ENCODE measurements at regions not wholly inside any gene's neighbourhood (a gene's known extent, or its start where the extent isn't known, plus 50 kb on each side); places are given as distances from the start of the nearest gene placed in this dataset.

DNA sequence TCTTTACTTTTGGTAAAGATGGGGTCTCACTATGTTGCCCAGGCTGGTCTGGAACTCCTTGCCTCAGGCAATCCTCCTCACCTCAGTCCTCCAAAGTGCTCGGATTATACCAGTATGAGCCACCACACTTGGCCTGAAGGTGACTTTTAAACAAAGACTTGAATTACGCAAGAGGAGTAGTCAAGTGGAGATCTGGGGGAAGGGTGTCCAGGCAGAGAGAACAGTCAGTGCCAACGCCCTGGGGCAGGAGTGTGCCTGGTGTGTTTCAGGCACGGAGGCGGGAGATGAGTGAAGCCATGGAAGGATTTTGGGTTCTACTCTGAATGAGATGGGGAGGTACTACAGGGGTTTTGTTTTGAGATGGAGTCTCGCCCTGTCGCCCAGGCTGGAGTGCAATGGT lies 82.6 kb upstream of the NPTX2 start:
- H3K27ac ChIP-seq (ENCODE audit: low read depth, low read length) = no peak overlapping the region
- H3K27me3 ChIP-seq (ENCODE audit: control insufficient read depth, insufficient read depth, low read length) = no peaks in the 10 kb centered on the region
- TF ChIP-seq, protein P1, sequence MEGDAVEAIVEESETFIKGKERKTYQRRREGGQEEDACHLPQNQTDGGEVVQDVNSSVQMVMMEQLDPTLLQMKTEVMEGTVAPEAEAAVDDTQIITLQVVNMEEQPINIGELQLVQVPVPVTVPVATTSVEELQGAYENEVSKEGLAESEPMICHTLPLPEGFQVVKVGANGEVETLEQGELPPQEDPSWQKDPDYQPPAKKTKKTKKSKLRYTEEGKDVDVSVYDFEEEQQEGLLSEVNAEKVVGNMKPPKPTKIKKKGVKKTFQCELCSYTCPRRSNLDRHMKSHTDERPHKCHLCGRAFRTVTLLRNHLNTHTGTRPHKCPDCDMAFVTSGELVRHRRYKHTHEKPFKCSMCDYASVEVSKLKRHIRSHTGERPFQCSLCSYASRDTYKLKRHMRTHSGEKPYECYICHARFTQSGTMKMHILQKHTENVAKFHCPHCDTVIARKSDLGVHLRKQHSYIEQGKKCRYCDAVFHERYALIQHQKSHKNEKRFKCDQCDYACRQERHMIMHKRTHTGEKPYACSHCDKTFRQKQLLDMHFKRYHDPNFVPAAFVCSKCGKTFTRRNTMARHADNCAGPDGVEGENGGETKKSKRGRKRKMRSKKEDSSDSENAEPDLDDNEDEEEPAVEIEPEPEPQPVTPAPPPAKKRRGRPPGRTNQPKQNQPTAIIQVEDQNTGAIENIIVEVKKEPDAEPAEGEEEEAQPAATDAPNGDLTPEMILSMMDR (IDR thresholded peaks at IDR 0.05; ENCODE audit: low read depth, low read length) = no peak
- H3K9me3 ChIP-seq (ENCODE audit: control insufficient read depth, insufficient read depth, low read length) = peaks cover 42% of the 10 kb centered on the region
- no peak for DNase-seq (ENCODE audit: low read depth, low spot score)
- ChIA-PET POLR2A (no interaction called here), CTCF (no interaction called here)
- H3K4me3 ChIP-seq (ENCODE audit: low read depth, low read length) = no peak overlapping the region

DNA sequence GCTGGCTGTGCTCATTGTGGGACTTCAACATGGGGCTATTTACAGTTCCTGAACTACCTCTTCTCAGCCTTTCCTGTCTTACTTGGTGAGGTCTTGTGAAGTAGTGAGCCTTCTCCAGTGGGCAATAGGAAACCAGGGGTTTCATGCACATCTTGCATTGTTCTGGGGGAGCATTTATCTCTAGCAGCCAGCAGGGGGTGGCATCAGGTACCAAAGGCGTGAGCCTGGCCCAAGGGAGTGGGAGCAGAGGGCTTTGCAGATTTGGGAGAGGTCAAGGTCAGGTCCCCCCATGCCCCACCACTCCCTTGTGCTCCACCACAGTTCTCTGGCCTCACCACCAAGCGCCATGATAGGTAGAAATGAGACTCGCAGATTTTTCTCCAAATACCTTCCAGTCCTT lies 85.4 kb upstream of the NPTX2 start:
- H3K27me3 ChIP-seq (ENCODE audit: control insufficient read depth, insufficient read depth, low read length) = no peaks in the 10 kb centered on the region
- DNase-seq (ENCODE audit: low read depth, low spot score) = no peak
- CTCF ChIA-PET = no interaction called here
- H3K4me3 ChIP-seq (ENCODE audit: low read depth, low read length) = no peak overlapping the region
- POLR2A ChIA-PET = no interaction called here
- H3K27ac ChIP-seq (ENCODE audit: low read depth, low read length) = no peak overlapping the region
- TF ChIP-seq, protein P1 (IDR thresholded peaks at IDR 0.05; ENCODE audit: low read depth, low read length) = no peak
- peaks cover 48% of the 10 kb centered on the region for H3K9me3 ChIP-seq (ENCODE audit: control insufficient read depth, insufficient read depth, low read length)

DNA sequence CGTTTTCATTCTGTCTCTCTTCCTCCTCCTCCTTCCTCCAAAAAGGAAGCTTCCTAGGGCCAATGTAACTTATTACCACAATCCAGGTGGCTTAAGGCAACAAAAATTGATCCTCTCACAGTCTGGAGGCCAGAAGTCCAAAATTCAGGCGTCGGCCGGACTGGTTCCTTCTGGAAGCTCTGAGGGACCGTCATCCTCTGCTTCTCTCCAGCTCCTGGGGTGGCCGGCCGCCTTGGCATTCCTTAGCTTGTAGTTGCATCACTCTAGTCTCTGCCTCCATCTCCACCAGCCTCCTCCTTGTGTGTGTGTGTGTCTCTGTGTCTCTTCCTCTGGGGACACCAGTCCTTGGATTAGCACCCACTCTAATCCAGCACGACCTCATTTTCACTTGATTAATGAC lies 89.0 kb upstream of the NPTX2 start:
- POLR2A ChIA-PET = no interaction called here
- Histone ChIP-seq H3K4me3 (ENCODE audit: low read depth, low read length) (no peak overlapping the region), H3K9me3 (ENCODE audit: control insufficient read depth, insufficient read depth, low read length) (peaks cover 47% of the 10 kb centered on the region), H3K27me3 (ENCODE audit: control insufficient read depth, insufficient read depth, low read length) (no peaks in the 10 kb centered on the region), H3K27ac (ENCODE audit: low read depth, low read length) (no peak overlapping the region)
- TF ChIP-seq, protein P1 (IDR thresholded peaks at IDR 0.05; ENCODE audit: low read depth, low read length) = no peak
- DNase-seq (ENCODE audit: low read depth, low spot score) = no peak
- CTCF ChIA-PET = no interaction called here

DNA sequence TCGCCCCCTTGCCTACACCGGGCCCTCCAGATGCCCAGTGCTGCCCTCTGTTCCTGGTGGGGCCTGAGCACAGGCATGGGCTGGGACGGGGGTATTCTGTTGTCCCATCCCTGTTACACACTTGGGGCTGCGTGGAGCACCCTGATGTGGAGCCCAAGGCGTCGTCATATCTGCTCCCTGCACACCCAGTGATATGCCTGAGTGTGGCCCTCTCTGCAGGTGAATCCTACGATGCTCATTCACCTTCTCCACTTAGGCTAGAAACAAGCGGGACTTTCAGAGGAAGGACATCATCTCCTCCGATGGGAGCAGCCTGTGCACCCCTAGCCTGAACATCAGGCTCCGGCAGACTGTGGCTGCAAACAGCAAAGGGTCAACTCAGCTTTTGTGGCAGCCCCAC lies 91.0 kb upstream of the NPTX2 start:
- no peaks in the 10 kb centered on the region for H3K27me3 ChIP-seq (ENCODE audit: control insufficient read depth, insufficient read depth, low read length)
- no peak for DNase-seq (ENCODE audit: low read depth, low spot score)
- no peak overlapping the region for H3K4me3 ChIP-seq (ENCODE audit: low read depth, low read length)
- TF ChIP-seq, protein P1 (IDR thresholded peaks at IDR 0.05; ENCODE audit: low read depth, low read length) = no peak
- H3K9me3 ChIP-seq (ENCODE audit: control insufficient read depth, insufficient read depth, low read length) = peaks cover 46% of the 10 kb centered on the region
- POLR2A ChIA-PET = no interaction called here
- CTCF ChIA-PET = no interaction called here
- no peak overlapping the region for H3K27ac ChIP-seq (ENCODE audit: low read depth, low read length)

DNA sequence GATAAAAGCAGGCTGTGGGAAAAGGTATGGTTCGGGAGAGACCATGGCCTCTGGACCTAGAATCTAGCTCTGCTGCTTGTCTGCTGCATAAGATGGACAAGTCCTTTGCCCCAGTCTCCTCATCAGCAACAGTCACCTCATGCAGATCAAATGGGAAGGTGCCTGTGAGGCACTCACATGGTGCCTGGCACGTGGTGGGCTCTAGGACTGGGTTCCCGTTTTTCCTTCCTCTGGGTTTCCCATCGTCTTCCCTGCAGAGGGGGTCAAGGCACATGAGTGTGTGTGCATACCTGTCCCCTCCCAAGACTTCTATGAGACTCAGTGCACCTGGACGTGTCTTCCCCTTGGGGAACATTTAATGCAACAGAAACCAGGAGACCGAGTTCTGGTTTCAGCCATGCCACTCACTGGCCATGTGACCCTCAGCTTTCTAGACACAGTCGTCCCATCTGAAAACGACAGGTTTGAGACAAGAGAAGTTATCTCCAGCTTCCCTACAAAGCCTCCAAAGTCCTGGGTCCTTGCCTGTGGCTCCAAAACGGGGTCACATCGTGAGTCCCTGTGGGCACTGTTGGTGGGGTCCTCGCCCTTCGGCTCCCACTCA lies 95.9 kb upstream of the NPTX2 start:
- ChIA-PET POLR2A (no interaction called here), CTCF (no interaction called here)
- DNase-seq (ENCODE audit: low read depth, low spot score) = no peak

More for the DNA sequence above, 95.9 kb upstream of the NPTX2 start:
- Histone ChIP-seq H3K4me3 (ENCODE audit: low read depth, low read length) (no peak overlapping the region), H3K27me3 (ENCODE audit: control insufficient read depth, insufficient read depth, low read length) (no peaks in the 10 kb centered on the region), H3K9me3 (ENCODE audit: control insufficient read depth, insufficient read depth, low read length) (peaks cover 39% of the 10 kb centered on the region), H3K27ac (ENCODE audit: low read depth, low read length) (no peak overlapping the region)
- TF ChIP-seq, protein P1 (IDR thresholded peaks at IDR 0.05; ENCODE audit: low read depth, low read length) = no peak
